Keratinocyte (primary cell): ENCODE measurements at regions not wholly inside any gene's neighbourhood (a gene's known extent, or its start where the extent isn't known, plus 50 kb on each side); places are given as distances from the start of the nearest gene placed in this dataset.

ENCODE experiments used
- EZH2 ChIP-seq: IDR thresholded peaks from one replicate; pipeline ENCODE4 v1.6.1; 2012; ENCODE audit warnings: inconsistent platforms, mild to moderate bottlenecking, low read length, moderate library complexity
- TF ChIP-seq, protein P1 (sequence below), 3 experiments: IDR thresholded peaks in 1 of 3; conservative IDR thresholded peaks in 1 of 3; optimal IDR thresholded peaks in 1 of 3; 2 replicates in 2 of 3; 3 replicates in 1 of 3; pipeline versions ENCODE3 to v1.5.1; 2011; ENCODE audit warnings: low read length in 3 of 3, mild to moderate bottlenecking in 3 of 3, moderate library complexity in 2 of 3, control low read depth in 1 of 3, inconsistent platforms in 1 of 3; ENCODE audit not compliant: insufficient read depth in 2 of 3; ENCODE audit errors: extremely low read depth in 1 of 3

DNA sequence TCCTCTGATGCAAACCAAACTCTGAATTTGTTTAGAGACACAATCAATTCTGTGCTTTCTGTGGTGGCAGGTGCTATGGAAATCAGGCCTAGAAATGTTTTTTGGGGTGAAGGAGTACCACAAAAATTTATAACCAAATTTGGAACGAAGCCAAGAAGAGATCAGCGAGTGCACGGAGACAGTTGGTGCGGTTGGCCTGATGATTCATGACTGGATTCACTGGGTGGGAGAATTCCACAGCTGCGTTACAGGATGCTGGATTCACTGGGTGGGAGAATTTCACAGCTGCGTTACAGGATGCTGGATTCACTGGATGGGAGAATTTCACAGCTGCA, 135.6 kb upstream of the IRX4 start:
- TF ChIP-seq, protein P1, sequence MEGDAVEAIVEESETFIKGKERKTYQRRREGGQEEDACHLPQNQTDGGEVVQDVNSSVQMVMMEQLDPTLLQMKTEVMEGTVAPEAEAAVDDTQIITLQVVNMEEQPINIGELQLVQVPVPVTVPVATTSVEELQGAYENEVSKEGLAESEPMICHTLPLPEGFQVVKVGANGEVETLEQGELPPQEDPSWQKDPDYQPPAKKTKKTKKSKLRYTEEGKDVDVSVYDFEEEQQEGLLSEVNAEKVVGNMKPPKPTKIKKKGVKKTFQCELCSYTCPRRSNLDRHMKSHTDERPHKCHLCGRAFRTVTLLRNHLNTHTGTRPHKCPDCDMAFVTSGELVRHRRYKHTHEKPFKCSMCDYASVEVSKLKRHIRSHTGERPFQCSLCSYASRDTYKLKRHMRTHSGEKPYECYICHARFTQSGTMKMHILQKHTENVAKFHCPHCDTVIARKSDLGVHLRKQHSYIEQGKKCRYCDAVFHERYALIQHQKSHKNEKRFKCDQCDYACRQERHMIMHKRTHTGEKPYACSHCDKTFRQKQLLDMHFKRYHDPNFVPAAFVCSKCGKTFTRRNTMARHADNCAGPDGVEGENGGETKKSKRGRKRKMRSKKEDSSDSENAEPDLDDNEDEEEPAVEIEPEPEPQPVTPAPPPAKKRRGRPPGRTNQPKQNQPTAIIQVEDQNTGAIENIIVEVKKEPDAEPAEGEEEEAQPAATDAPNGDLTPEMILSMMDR (optimal IDR thresholded peaks at IDR 0.05 in 1 of 3, IDR thresholded peaks at IDR 0.05 in 1 of 3, conservative IDR thresholded peaks at IDR 0.05 in 1 of 3; ENCODE audit: extremely low read depth in 1 of 3, insufficient read depth in 2 of 3, low read length in 3 of 3), result no peak
- TF ChIP-seq EZH2, result no peak
